ENCODE measurements at regions not wholly inside any gene's neighbourhood (a gene's known extent, or its start where the extent isn't known, plus 50 kb on each side); places are given as distances from the start of the nearest gene placed in this dataset. TPM values are rescaled to one million over a fixed set of nuclear protein-coding genes. Genes with fewer than 3 reads are reported as not detected.

DNA sequence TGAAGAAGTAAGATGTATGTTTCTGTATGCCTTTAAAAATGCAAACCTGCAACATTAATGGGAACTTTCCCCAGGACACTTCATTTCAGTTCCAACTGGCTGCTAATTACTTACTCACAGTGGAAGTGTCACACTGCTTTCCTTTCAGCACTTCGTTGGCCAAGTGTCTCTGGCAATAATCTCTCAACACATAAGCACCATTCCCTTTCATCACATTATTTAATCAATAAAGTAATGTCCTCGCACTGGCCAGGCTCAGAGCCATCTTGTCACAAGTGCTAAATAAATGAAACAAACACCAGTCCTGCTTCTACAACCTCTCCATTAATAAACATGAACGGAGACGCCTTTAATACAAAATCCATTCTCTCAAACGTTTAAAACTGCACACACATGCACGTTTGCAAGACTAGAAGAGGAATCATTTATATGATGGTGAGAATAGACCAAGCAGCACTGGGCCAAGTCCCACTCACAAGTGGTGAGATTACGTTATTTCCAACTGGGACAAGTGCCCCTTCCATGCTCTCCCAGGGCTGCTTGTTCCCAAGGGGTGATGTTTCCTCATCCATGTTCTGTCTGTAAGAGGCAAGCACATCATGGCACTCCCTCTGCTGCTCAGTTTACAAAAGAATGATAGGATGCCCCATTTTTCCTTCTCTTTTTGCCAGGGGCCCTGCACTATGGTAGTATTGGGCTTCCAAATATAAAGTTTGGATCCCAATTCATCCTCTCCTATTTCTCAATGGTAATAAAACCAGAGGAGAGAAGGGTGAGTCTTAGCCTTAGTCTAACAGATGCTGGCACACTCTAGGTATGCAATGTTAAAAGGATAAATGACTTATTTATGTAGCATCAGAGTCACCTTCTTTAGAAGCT, 56.8 kb upstream of the ETAA1 start:
- Histone ChIP-seq H3K36me3 (ENCODE audit: insufficient read depth, low read length) (no peaks in the 10 kb centered on the region), H3K27me3 (ENCODE audit: low read length) (no peaks in the 10 kb centered on the region), H3K27ac (ENCODE audit: low read length) (no peak overlapping the region), H3K9me3 (ENCODE audit: low read length) (no peaks in the 10 kb centered on the region), H2AFZ (ENCODE audit: low read length) (no peak overlapping the region), H3K4me3 (ENCODE audit: low read length) (no peak overlapping the region), H3K4me2 (ENCODE audit: low read depth, low read length, poor library complexity, severe bottlenecking) (no peak overlapping the region), H3K9me2 (replicated peaks; ENCODE audit: insufficient read depth, low read length) (no peaks in the 10 kb centered on the region), H4K20me1 (ENCODE audit: insufficient read depth, low read depth, low read length) (no peaks in the 10 kb centered on the region), H3K79me2 (ENCODE audit: low read length) (no peaks in the 10 kb centered on the region), H3K4me1 (ENCODE audit: low read length) (no peaks in the 10 kb centered on the region), H3K9ac (ENCODE audit: low read length) (no peak overlapping the region)
- DNase-seq = no peak

DNA sequence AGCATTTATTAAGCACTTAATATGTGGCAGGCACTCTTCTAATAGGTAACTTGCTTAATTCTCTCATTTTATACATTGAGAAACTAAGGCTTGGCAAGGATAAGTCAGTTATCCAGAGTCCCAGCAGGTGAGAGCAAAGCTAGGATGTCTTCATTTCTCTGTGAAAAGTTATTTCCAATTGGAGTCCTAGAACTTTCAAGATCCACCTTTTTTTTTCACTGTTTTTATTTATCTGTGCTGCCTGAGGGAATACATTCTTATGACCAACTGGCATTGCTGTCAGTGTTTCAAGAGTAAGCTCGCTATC, 56.2 kb upstream of the ETAA1 start:
- H3K9me3 ChIP-seq (ENCODE audit: low read length) = no peaks in the 10 kb centered on the region
- H3K27me3 ChIP-seq (ENCODE audit: low read length) = no peaks in the 10 kb centered on the region
- H3K79me2 ChIP-seq (ENCODE audit: low read length) = no peaks in the 10 kb centered on the region
- no peaks in the 10 kb centered on the region for H4K20me1 ChIP-seq (ENCODE audit: insufficient read depth, low read depth, low read length)
- H3K36me3 ChIP-seq (ENCODE audit: insufficient read depth, low read length) = no peaks in the 10 kb centered on the region
- no peak overlapping the region for H3K4me2 ChIP-seq (ENCODE audit: low read depth, low read length, poor library complexity, severe bottlenecking)
- no peak for DNase-seq
- no peak overlapping the region for H3K9ac ChIP-seq (ENCODE audit: low read length)
- no peaks in the 10 kb centered on the region for H3K9me2 ChIP-seq (replicated peaks; ENCODE audit: insufficient read depth, low read length)
- no peak overlapping the region for H2AFZ ChIP-seq (ENCODE audit: low read length)
- H3K4me3 ChIP-seq (ENCODE audit: low read length) = no peak overlapping the region
- no peak overlapping the region for H3K27ac ChIP-seq (ENCODE audit: low read length)
- no peaks in the 10 kb centered on the region for H3K4me1 ChIP-seq (ENCODE audit: low read length)

- Histone ChIP-seq H3K9me3 (ENCODE audit: low read length) (no peaks in the 10 kb centered on the region), H3K4me3 (ENCODE audit: low read length) (no peak overlapping the region), H3K27me3 (ENCODE audit: low read length) (no peaks in the 10 kb centered on the region), H3K79me2 (ENCODE audit: low read length) (no peaks in the 10 kb centered on the region), H2AFZ (ENCODE audit: low read length) (no peak overlapping the region), H3K4me2 (ENCODE audit: low read depth, low read length, poor library complexity, severe bottlenecking) (no peak overlapping the region), H3K27ac (ENCODE audit: low read length) (no peak overlapping the region), H4K20me1 (ENCODE audit: insufficient read depth, low read depth, low read length) (no peaks in the 10 kb centered on the region), H3K9ac (ENCODE audit: low read length) (no peak overlapping the region), H3K9me2 (replicated peaks; ENCODE audit: insufficient read depth, low read length) (no peaks in the 10 kb centered on the region), H3K36me3 (ENCODE audit: insufficient read depth, low read length) (no peaks in the 10 kb centered on the region), H3K4me1 (ENCODE audit: low read length) (no peaks in the 10 kb centered on the region)
- no peak for DNase-seq
Observed at GRCh38 chr2:67341336-67341735, 55.8 kb upstream of the ETAA1 start.

DNA sequence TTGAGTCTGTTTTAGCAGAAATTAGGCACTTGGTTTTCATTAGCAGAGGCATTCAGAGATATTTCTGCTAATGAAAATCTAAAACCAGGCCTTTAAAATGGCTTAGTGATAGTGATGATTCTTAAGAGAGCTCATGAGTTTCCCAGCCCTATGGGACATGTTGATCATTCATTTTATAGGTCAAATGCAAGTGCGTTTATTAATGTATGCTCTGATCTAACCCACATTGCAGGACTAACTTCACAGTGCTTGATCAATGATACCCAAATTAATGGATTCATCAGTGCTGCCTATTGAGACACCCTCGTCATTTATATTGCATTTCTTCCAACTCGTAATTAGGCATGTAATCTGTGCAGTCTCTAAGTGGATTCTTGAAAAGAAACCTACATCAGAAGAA, 54.7 kb upstream of the ETAA1 start:
- no peak overlapping the region for H3K9ac ChIP-seq (ENCODE audit: low read length)
- no peaks in the 10 kb centered on the region for H4K20me1 ChIP-seq (ENCODE audit: insufficient read depth, low read depth, low read length)
- H3K4me2 ChIP-seq (ENCODE audit: low read depth, low read length, poor library complexity, severe bottlenecking) = no peak overlapping the region
- H3K27ac ChIP-seq (ENCODE audit: low read length) = no peak overlapping the region
- no peak overlapping the region for H2AFZ ChIP-seq (ENCODE audit: low read length)
- H3K79me2 ChIP-seq (ENCODE audit: low read length) = no peaks in the 10 kb centered on the region
- DNase-seq = no peak
- no peaks in the 10 kb centered on the region for H3K27me3 ChIP-seq (ENCODE audit: low read length)
- no peaks in the 10 kb centered on the region for H3K9me2 ChIP-seq (replicated peaks; ENCODE audit: insufficient read depth, low read length)
- H3K36me3 ChIP-seq (ENCODE audit: insufficient read depth, low read length) = no peaks in the 10 kb centered on the region
- no peak overlapping the region for H3K4me3 ChIP-seq (ENCODE audit: low read length)
- no peaks in the 10 kb centered on the region for H3K9me3 ChIP-seq (ENCODE audit: low read length)
- H3K4me1 ChIP-seq (ENCODE audit: low read length) = no peaks in the 10 kb centered on the region

GRCh38 chr2:67346718-67347407, 50.3 kb upstream of the ETAA1 start:
- H3K36me3 ChIP-seq (ENCODE audit: insufficient read depth, low read length) = no peaks in the 10 kb centered on the region
- H4K20me1 ChIP-seq (ENCODE audit: insufficient read depth, low read depth, low read length) = no peaks in the 10 kb centered on the region
- H3K4me2 ChIP-seq (ENCODE audit: low read depth, low read length, poor library complexity, severe bottlenecking) = no peak overlapping the region
- H3K9me3 ChIP-seq (ENCODE audit: low read length) = 0 out of 2 replicates have a peak, but pooled peaks cover 3% of the 10 kb centered on the region
- no peaks in the 10 kb centered on the region for H3K9me2 ChIP-seq (replicated peaks; ENCODE audit: insufficient read depth, low read length)
- H3K4me1 ChIP-seq (ENCODE audit: low read length) = no peaks in the 10 kb centered on the region
- H3K9ac ChIP-seq (ENCODE audit: low read length) = no peak overlapping the region
- H3K27ac ChIP-seq (ENCODE audit: low read length) = no peak overlapping the region
- no peaks in the 10 kb centered on the region for H3K79me2 ChIP-seq (ENCODE audit: low read length)
- no peak overlapping the region for H2AFZ ChIP-seq (ENCODE audit: low read length)
- H3K27me3 ChIP-seq (ENCODE audit: low read length) = no peaks in the 10 kb centered on the region
- no peak for DNase-seq
- no peak overlapping the region for H3K4me3 ChIP-seq (ENCODE audit: low read length)

Small RNAs in the stretch of these regions (small RNA-seq; reads per million reads assigned to genes)
- gene AC009474.2 = not detected

Data from Karpas-422 (cell line).